HG03159 (cell line): ENCODE measurements at regions not wholly inside any gene's neighbourhood (a gene's known extent, or its start where the extent isn't known, plus 50 kb on each side); places are given as distances from the start of the nearest gene placed in this dataset.
A peak's percentile ranks its signal among the peaks of the same experiment; 100 is the strongest.
"Not testable (repeated sequence)": the region's sequence is repeated elsewhere in the genome, so short reads cannot be mapped to it uniquely, and the experiment has no call there.

Experiments
- ATAC-seq: cut with Tn5 transposase; IDR thresholded peaks from one replicate; pipeline ENCODE4 v1.9.1; 2021; ENCODE audit warnings: mild to moderate bottlenecking, moderate library complexity; ENCODE audit not compliant: unreplicated experiment

DNA sequence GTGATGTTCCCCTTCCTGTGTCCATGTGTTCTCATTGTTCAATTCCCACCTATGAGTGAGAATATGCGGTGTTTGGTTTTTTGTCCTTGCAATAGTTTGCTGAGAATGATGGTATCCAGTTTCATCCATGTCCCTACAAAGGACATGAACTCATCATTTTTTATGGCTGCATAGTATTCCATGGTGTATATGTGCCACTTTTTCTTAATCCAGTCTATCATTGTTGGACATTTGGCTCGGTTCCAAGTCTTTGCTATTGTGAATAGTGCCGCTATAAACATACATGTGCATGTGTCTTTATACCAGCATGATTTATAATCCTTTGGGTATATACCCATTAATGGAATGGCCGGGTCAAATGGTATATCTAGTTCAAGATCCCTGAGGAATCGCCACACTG, 229.4 kb downstream of the HTR1A start:
- not testable (repeated sequence) for ATAC-seq

DNA sequence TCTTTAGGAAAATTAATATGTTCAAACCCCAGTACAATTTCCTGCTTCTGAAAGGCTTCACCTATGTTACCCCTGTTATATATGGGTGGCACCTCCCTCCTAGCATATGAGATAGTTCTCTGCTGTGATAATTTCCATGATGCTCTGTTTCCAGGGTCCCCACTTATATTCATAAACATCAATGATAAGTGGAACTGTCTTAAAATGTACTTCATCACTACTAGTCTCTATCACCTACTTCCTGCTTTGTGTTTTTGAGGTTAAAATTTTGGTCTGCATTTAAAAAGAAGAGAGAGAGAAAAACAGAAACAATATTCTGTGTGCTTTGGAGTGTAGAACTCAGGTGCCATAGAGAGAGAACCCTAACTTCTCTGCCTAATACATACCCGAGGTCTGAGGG, 234.7 kb downstream of the HTR1A start:
- peak; percentile 45 for ATAC-seq

DNA sequence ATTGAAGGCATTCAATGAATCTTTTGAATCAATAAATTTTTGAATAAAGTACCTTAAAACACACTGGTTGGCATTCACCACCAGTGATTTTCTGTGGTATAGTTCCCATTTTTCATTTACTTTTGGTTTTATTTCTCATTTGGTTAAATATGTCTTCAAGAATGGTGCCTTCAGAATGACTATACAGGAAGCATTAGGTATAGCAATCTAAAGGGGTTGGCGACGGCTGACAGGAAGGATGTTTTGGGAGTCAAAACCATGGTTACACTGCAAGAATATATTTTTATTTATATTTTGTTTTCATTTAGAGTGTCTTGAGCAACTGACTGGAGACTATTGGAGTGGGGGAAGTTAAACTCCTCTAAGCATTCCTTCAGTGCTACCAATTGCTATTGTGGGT, 235.7 kb downstream of the HTR1A start:
- peak; percentile 74 for ATAC-seq

DNA sequence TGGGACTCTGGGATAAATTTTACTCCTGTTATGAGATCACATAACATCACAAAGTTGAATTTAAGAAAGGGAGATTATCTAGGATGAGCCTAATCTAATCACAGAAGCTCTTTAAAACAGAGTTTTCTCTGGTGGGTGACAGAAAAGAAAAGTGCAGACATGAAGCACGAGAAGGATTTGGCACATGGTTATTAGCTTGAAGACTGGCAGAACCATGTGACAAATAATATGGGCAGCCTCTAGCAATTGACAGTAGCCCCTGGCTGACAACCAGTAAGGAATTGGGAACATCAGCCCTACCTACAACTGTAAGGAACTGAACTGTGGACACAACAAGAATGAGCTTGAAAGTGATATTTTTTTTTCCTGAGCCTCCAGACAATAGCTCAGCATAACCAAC, 243.1 kb downstream of the HTR1A start:
- no peak for ATAC-seq

DNA sequence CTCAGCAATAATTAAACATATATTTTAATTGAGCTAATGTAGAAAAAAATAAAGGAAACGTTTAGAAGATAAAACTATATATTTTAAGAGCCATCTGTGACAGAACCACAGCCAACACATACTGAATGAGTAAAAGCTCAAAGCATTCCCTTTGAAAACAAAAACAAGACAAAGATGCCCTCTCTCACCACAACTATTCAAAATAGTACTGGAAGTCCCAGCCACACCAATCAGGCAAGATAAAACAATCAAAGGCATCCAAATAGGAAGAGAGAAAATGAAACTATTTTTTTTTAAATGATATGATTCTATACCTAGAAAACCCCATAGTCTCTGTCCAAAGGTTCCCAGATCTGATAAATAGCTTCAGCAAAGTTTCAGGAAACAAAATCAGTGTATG, 262.0 kb downstream of the HTR1A start:
- ATAC-seq = no peak

DNA sequence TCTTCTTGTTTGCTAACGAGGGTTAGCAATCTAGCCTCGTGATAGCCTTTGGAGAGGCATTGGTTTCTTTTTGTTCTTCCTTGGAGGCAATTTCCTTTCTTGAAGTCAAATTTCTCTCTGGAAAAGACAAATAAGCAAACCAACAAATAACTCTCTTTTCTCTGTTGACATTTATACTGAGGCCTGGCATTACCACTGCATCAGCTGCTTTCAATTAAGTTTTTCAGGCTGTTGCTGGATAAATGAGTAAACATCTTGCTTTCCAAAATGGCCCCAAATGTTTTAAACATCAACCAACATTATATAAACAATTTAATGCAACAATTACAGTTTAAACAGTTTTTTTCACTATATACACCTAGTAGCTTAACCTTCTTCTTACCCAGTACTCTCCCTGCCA, 264.4 kb downstream of the HTR1A start:
- no peak for ATAC-seq

DNA sequence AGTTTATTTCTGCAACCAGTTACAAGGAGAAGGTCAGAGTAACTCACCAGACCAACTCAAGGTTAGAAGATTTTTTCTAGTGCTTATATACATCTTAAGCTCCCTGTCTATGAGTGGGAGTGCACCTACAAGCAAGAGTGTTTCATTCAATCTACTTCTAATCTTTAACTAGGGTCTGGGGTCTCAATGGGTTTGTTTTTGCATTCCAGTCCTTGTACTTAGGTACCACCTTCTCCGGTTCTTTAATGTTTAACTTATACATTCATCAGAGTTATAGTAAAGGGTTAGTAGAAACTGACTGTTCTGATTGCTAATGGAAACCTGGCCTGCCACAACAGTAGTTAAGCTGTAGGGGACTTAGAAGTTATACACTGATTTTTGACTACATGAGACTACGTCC, 271.7 kb downstream of the HTR1A start:
- ATAC-seq = no peak

DNA sequence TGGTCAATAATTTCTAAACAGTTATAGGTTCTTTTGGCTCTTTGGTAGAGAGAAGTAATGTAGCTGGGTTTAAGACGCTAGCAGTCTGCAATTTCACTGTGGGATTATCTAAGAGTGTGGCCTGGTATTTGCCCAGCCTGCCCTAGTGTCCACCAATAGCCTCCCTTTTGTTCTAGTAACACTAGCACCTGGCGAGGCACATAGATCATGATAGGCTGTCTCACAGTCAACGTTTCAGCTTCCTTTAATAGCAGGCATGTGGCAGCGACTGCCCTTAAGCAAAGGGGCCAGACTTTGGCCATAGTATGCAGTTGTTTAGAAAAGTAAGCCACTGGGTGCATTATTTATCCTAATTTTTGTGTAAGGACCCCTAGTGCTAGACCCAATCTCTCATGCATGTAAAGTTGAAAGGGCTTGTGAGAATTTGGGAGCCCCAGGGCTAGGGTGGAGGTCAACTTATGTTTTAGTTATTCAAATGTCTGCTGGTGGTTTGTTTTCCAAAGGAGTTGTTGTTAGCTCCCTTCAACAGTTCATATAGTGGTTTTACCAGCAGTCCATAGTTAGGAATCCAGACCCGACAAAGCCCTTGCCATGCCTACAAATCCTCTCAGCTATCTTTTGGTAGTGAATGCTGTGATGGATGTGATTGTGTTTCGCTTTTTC, 274.3 kb downstream of the HTR1A start:
- ATAC-seq = no peak

DNA sequence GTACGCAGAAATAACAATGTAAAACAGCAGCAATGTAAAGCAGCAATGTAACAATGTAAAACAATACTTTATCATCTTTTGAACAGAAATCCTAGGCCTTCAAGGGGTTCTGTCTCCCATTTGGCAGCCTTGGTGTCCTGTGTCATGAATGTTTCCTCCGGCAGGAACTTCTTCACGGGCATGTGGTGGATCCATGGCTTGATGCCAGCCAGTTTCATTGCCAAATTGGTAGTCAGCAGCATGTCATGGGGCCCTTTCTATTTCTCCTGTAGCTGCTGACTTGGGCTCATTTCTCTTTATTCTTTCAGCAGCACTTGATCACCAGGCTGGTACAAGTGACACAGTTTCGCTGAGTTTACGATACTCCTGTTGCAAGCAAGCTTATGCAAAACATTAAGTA, 275.3 kb downstream of the HTR1A start:
- ATAC-seq = no peak

DNA sequence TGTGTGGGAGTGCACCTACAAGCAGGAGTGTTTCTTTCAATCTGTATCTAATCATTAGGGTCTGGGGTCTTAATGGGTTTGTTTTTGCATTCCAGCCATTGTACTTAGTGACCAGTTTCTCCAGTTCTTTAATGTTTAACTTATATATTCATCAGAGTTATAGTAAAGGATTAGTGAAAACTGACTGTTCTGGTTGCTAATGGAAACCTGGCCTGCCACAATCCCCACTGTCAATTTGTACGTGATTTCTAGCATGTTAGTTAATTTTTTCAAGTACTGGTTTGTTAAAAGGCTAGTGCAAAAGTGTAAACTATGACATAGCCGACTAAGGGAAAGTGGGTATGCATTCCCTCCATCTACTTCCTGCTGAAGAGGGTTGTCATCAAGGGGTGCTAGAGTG, 276.1 kb downstream of the HTR1A start:
- ATAC-seq = no peak

DNA sequence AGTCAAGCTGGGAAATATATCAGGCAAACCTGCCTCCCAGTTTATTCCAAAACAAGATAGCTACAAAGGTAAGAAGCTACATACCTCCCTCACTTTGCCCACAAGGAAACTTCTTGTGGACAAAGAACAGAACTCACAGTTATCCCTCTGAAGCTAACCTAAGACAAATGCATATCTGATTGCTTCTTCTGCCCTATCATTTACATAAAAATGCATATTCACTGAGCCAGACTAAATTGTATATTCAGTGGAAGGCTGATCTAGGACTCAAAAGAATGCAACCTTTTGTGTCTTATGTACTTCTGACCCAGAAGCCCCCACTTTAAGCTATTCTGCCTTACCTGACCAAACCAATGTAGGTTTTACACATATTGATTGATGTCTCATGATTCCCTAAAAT, 276.8 kb downstream of the HTR1A start:
- ATAC-seq = no peak

DNA sequence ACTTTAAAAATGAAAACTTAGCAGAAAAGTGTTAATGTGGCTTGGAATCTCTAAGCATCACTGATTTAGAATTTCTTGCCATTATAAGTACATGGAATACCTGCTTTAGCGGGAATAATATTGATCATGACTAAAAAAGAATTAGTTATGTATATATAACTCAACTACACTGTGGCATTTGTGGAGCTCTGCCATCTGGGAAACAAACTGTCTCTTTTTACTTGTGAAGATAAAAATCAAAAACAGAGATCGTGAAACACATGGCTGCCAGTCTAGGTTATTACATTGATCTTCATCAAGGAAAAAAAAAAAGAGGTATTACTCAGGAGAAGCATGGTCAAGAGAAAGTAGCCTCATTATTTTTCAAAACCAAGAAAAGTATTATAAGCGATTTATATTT, 287.4 kb downstream of the HTR1A start:
- no peak for ATAC-seq

DNA sequence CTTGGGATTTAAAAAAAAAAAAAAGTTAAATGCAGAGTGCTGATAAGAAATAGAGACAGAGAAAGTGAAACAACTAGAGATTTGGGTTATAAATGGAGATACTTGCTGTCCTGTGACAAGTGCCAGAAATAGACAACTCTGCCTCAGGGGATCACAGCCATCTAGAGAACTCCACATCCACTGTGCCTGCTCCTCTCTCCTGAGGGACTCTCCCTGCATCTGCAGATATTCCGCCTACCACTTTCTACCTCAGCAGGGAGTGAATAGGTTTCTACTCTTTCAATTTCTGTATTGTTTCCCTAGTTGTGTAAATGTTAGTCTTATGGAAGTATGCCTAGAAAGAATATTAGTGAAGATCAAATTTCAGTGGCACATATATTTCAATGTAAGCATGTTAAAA, 307.2 kb downstream of the HTR1A start:
- no peak for ATAC-seq

DNA sequence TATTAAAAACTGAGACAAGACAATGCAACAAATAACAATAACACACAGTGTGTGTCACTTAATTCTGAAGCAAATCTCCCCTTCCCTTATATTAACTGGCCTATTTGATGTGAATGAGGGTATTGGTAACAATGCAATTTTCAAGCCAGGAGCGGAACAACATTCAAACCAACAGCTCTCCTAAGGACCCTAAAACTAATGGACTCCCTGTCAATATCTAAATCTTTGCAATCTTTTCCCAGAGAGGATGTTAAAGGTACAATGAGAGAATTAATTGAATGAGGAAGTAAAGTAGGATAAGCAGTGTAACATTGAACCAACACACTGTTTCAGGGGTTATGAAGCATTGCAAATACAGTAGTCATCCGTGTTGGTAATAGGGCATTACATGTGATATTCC, 311.7 kb downstream of the HTR1A start:
- ATAC-seq = no peak

DNA sequence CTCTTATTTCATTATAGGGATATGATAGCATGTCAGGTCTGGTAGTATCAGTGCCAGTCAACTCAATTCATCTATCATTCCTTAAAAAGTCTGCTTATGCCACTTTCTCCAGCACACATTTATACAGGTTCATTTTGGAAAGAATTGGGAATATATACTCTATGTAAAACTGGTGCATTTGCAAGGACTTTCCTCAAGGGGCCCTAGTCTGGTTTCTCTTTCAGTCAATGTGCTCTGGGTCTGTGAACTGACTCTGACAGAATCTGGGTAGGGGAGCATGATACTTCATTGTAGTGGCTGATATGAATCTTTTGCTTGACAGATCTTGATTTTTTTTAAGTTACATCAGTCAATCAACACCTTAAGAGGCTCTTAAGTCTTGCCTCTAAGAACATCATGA, 313.9 kb downstream of the HTR1A start:
- no peak for ATAC-seq

DNA sequence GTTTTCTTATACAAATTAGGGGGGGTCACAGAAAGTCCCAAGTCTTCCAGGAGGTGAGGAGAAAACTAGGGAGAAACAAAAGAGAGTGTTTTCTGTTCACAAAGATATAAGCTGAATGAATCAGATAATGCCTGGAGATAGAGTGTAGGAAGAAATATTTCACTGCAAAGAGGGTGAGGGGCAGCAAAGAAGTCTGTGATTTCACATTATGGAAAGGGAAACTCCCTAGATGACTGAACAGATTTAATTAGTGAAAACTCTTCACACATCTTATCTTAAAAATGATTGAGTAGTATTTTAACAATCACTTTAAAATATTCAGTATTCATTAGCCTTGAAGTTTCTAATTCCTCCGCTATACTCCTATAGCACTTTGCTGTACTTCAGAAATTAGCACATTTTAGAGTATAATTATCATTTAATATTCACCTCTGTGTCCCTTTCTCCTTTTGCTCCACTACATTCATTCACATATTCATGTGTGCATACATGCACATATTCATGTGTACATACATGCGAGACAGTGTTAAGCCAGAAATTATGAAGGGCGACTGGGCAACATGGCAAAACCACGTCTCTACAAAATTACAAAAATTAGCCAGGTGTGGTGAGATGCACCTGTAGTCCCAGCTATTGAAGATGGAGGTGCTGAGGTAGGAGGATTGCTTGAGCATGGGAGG, 332.2 kb downstream of the HTR1A start:
- ATAC-seq = no peak

DNA sequence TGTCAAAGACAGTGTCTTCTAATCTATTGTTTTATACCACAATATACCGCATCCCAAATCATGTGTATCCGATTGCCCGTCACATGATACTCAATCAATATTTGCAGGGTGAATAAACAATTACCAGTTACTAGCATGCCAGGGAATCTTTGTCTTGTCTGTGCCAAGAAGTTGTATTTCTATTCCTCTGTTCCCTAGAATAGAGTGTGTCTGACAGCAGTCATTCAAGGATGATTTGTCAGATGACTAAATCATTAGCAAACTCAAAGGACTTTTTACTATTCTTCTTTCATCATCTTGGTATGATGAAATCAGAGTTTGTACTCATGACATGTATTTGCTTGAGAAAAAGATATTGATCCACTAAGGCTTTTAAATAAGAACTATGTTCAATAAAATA, 348.8 kb downstream of the HTR1A start:
- no peak for ATAC-seq

DNA sequence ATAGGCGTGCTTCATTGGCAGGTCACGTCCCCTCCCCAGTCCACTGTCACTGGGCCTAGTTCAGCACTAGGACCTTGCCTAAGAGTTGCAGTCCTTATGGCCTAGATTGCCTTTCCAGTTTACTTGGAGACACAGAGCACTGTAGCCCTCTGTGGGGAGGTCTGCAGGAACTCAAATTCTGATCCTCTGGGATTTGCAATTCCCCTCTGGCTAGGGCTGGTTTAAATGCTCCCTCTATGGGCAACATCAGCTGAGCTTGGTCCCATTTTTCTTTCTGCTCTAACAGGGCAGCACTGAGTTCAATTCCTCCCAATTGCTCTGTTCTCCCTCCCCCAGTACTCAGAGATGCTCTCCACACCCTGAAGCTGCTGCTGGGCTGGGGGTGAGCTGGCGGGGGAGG, 358.2 kb downstream of the HTR1A start:
- ATAC-seq = no peak

DNA sequence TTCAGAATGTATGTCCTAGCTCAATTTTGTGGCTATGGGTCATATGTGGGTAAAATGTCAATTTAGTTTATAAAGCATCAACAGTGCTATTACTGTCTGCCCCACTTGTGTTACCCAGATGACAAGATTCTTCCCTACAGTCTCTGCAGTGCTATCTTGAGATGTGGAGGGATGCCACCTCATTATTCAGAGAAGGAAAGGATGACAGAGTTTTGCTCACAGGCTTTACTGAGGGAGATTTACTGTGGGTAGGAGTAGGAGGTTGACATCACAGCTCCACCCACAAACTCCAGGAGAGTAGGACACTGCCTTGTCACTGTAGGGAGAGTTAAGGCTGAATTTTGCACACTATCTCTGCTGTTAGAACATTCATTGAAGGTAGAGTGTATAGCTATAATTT, 359.3 kb downstream of the HTR1A start:
- ATAC-seq = no peak

DNA sequence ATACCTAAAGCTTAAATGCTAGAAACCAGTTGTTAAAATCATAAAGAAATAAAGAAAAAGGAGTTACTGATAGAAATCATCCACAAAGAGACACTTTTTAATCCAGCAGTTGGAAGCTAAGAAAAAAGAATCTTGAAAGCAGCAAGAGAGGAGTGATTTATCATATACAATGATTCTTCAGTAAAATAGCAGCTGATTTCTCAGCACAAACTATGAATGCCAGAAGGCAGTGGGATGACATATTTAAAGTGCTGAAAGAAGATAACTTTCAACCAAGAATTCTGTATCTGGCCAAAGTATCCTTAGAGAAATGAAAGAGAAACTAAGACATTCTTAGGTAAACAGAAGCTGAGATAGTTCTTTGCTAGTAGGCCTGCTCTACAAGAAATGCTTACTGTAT, 366.0 kb downstream of the HTR1A start:
- no peak for ATAC-seq

DNA sequence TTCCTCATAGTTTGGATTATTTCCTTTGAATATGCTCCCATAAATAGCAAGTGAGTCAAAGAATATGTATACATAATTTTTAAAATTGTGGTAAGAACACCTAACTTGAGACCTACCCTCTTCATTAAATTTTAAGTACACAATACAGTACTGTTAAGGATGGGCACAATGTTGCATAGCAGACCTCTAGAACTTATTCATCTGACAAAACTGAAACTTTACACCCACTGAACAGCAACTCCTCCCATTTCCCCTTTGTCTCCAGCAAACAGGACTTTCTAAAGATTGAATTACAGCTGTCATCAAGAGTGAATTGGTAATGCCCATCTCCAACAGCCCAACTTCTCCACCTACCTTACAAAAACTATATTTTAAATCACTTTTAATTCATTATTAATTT, 388.9 kb downstream of the HTR1A start:
- no peak for ATAC-seq

DNA sequence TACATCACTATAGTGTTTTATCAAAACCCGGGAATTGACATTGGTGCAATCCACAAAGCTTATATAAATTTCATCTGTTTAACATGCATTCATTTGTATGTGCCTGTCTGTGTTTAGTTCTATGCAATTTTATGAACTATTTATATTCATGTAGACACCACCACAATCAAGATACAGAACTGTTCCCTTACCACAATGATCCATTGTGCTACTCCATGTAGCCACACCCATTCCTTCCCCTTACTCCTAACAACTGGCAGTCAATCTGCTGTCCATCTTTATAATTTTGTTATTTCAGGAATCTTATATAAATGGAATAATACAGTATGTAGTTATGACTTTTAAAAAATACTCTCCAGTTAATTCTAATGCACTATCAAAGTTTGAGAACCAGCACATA, 389.5 kb downstream of the HTR1A start:
- no peak for ATAC-seq

DNA sequence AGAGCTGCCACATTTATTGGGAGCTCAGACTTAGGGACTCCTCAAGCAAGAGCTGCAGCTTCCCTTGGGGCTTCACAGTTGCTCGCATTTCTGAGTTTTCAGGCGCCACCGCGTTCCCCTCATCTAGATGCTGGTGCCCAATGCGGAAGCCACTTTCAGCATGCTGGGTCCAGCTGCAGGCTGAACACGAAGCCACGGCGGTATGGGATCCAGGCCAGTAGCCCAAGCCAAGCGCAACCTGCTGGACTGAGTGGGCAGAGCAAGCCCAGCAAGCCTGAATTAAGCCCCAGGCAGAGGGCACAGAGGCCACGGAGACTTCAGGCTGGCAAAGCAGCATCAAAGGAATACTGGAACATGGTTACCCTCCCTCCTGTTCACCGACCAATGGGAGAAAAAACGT, 391.5 kb downstream of the HTR1A start:
- ATAC-seq = no peak
